ENCODE measurements at regions not wholly inside any gene's neighbourhood (a gene's known extent, or its start where the extent isn't known, plus 50 kb on each side); places are given as distances from the start of the nearest gene placed in this dataset.
"Not testable (repeated sequence)": the region's sequence is repeated elsewhere in the genome, so short reads cannot be mapped to it uniquely, and the experiment has no call there.

- no peak for DNase-seq
These were observed 136.7 kb upstream of the ZNF746 start for GRCh38 chr7:149633976-149634945.

- DNase-seq: not testable (repeated sequence)
These were observed 130.9 kb upstream of the ZNF746 start for GRCh38 chr7:149628361-149629149.

- no peak for DNase-seq
These were observed 130.3 kb upstream of the ZNF746 start for GRCh38 chr7:149627911-149628310.

- DNase-seq: no peak
These were observed 129.4 kb upstream of the ZNF746 start for GRCh38 chr7:149626972-149627371.

- DNase-seq: no peak
These were observed 128.4 kb upstream of the ZNF746 start for GRCh38 chr7:149625947-149626392.

GRCh38 chr7:149625340-149625946, 127.8 kb upstream of the ZNF746 start:
- no peak for DNase-seq

GRCh38 chr7:149624419-149625339, 127.1 kb upstream of the ZNF746 start:
- DNase-seq: peak; percentile 83

GRCh38 chr7:149624006-149624405, 126.4 kb upstream of the ZNF746 start:
- no peak for DNase-seq

GRCh38 chr7:149623262-149623997, 125.8 kb upstream of the ZNF746 start:
- not testable (repeated sequence) for DNase-seq

GRCh38 chr7:149622444-149623210, 125.0 kb upstream of the ZNF746 start:
- no peak for DNase-seq

- DNase-seq: no peak
These were observed 124.2 kb upstream of the ZNF746 start for GRCh38 chr7:149621776-149622175.

- no peak for DNase-seq
These were observed 123.4 kb upstream of the ZNF746 start for GRCh38 chr7:149620961-149621360.

GRCh38 chr7:149616898-149617297, 119.3 kb upstream of the ZNF746 start:
- no peak for DNase-seq

GRCh38 chr7:149615690-149616270, 118.2 kb upstream of the ZNF746 start:
- DNase-seq: no peak

- DNase-seq: no peak
These were observed 112.9 kb upstream of the ZNF746 start for GRCh38 chr7:149610441-149611011.

- no peak for DNase-seq
These were observed 110.6 kb upstream of the ZNF746 start for GRCh38 chr7:149608168-149608567.

GRCh38 chr7:149607683-149608082, 110.1 kb upstream of the ZNF746 start:
- DNase-seq: no peak

GRCh38 chr7:149606826-149607225, 109.2 kb upstream of the ZNF746 start:
- no peak for DNase-seq

GRCh38 chr7:149605696-149606095, 108.1 kb upstream of the ZNF746 start:
- no peak for DNase-seq

GRCh38 chr7:149604521-149604920, 106.9 kb upstream of the ZNF746 start:
- DNase-seq: no peak
